Activated effector memory CD4-positive, alpha-beta T cell treated with Interleukin-2 at 50 U/mL for 16 hours (primary cell): ENCODE measurements at regions not wholly inside any gene's neighbourhood (a gene's known extent, or its start where the extent isn't known, plus 50 kb on each side); places are given as distances from the start of the nearest gene placed in this dataset.

Experiments used
- DNase-seq: peaks from one replicate; pipeline ENCODE4 v3.0.0-alpha.2; 2020

DNA sequence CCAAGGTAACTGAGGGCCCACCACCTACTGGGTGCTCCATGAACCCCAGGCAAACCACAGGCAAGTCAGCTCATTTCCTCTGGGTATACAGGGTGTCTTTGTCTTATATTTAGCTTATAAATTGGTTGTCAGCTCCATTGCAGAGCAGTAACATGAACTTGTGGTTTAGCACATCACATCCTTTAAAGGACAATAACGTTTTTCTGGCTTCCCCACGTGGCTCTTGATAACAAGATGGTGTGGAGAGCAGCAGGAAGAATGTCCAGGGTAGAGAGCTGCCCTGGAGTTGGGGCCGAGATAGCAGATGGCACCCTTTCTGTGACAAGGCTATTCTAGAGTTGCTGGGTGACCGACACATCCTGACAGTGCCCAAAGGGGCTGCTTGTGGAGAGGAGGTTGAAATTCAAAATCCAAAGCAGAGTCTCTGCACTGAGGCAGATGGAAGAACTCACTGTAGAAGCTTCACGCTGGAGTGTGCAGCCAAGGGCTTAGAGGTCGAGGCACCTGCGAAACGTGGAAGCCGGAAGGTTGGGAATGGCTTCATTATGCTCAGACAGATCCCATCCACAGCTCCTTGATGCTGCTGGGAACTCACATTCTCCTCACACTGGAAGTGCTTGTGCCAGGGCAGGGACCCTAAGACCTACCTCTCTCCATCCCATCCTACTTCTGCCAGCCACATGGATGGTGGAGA, 133.0 kb upstream of the FRY start:
- no peak for DNase-seq

GRCh38 chr13:31901985-31902384, 129.6 kb upstream of the FRY start:
- DNase-seq: no peak

DNA sequence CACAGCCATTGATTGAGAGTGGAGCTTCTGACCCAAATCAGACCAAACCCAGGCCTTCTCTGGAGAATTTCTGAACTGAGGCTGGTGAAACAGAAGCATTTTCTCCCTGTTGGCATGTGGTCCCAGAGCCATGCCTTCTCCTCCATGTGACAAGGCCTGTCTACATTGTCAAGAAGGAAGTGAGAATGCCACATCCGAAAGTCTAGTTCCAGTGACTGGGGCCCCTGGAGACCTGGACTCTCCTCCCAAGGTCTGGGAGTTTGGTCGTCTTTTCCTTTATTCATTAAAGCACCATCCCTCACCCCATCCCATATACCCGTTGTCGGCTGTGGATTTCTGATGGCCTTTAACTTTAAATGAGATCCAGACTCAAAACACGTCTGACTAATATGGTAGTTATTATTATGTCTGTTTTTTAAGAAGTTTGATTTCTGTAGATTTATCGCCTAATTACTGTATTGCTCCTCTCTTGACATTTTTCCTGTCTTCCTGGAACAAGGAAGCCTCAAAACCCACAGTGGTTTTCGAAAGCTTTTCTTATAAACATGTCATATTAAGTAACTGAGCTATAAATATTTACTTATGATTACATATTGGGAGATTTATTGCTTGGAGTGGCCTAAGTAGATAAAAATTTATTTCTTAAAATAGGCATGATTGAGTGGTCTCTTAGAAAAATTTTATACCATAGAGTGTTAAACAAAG, 128.3 kb upstream of the FRY start:
- no peak for DNase-seq

DNA sequence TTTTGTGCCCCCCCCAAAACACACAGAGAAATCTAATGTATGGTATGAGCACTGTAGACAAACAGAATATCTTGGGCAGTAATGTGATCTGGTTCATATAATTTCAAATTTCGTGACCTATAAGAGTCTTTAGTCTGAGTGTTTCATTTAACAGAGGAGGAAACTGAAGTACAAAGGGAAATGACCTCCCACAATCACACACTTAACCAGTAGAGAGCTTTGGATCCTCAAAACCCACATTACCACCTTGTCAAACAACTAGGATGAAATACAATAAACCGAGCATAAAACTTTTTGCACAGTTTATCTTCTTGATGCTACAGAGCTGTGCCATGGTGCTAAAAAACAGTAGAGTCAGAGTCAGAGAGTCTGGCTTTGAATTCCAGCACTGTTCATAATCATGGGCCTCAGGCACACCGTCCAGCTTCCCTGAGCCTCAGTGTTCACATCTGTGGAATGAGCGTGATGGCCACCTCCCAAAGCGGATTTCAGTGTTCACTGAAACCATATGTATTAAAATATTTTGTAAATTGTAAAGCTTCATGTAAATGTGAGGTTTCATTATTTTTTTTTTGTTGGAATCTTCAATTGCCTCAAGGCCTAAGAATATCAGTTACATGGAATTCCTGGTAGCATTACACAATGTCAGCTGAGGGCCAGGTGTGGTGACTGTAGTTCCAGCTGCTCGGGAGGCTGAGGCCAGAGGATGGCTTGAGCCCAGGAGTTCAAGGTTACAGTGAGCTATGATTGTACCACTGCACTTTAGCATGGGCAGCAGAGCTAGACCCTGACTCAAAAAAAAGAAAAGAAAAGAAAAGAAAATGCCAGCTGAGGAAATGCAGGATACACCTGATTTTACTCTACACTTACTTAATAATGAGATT, 126.4 kb upstream of the FRY start:
- DNase-seq: no peak

- DNase-seq: no peak
Measured at GRCh38 chr13:31905961-31906360, 125.6 kb upstream of the FRY start.

- DNase-seq: no peak
Measured at GRCh38 chr13:31908696-31909411, 122.7 kb upstream of the FRY start.

DNA sequence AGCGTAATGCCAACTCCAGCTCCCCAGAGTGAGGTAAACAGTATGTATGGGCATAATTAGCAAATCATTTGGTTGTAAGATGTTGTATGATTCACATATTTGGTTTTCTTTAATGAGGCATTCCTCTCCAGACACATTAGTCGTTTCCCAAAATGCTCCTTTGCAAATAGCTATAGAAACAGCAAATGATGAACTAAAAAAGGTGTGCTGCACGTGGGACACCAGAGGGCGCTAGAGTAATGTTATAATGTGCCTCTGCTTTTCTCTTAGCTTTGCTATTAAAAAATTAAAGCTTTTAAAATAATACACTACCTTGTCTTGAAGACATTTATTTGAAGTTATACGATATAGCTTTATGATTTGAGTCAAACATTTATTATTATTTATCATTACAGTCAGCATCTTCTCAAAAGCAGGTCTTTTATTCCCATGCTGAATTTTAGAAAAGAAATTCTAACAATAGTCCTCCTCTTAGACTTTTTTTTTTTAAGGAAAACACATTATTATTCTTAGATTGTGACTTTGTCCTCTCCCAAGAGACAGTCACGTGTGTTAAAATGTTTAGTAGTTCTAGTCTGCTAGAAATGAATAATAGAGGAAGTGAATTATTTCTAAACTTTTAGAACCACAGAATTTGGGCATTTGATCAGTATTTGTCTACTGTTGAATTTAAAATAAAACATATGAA, 121.6 kb upstream of the FRY start:
- peak; percentile 16 for DNase-seq

GRCh38 chr13:31910633-31911032, 120.9 kb upstream of the FRY start:
- no peak for DNase-seq

DNA sequence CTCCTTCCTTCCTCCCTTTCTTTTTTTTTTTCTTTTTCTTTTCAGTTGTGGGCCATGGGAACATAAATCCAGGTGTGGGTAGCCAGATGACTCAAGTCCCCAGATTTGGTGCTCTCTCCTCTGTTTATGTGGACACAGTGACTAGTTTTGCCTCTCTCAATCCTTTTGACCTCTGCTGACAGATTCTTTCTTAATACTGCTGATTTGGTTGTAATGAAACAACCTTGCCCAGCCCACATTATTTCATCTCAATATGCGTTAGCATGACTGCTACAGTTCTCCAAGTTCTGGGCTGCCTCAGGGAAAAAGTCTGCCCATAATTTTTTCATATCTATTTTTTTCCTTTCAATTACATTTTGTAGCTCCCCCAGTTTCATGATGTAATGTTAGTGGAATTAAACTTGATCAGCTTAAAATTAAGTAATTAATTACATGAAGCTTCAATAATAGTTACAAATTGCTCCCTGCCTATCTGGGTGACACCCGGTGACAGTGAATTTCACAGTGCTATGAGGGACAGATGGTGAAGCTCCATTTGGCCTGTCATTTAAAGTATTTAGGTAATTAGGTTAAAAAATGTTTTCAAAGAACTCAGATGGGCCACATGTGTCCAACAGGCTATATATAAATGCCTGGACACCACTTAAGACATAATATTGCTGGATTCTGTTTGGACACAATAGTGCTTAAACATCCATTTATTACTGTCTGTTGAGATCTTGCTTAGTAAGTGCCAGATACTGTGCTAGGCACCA, 118.8 kb upstream of the FRY start:
- no peak for DNase-seq

GRCh38 chr13:31913459-31913858, 118.1 kb upstream of the FRY start:
- no peak for DNase-seq

DNA sequence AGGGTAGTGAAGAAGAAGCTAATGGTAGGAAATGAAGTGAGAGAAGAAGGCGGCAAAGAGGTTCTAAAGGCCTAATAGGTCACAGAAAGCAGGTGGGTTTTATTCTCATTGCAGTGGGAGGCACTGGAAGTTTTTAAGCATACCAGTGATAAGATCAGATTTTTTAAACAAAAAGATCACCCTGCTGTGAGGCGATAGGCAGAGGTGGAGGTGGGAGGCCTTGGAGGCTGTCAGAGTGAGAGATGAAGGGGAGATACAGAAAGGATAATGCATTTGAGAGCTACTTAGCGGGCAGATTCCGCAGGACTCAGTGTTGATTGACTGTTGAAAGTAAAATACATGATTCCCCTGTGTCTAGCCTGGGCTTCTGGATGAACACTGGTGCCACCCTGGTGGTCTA, 116.7 kb upstream of the FRY start:
- DNase-seq: no peak

- DNase-seq: no peak
Measured at GRCh38 chr13:31918707-31919106, 112.9 kb upstream of the FRY start.

- DNase-seq: no peak
Measured at GRCh38 chr13:31919241-31919640, 112.3 kb upstream of the FRY start.

DNA sequence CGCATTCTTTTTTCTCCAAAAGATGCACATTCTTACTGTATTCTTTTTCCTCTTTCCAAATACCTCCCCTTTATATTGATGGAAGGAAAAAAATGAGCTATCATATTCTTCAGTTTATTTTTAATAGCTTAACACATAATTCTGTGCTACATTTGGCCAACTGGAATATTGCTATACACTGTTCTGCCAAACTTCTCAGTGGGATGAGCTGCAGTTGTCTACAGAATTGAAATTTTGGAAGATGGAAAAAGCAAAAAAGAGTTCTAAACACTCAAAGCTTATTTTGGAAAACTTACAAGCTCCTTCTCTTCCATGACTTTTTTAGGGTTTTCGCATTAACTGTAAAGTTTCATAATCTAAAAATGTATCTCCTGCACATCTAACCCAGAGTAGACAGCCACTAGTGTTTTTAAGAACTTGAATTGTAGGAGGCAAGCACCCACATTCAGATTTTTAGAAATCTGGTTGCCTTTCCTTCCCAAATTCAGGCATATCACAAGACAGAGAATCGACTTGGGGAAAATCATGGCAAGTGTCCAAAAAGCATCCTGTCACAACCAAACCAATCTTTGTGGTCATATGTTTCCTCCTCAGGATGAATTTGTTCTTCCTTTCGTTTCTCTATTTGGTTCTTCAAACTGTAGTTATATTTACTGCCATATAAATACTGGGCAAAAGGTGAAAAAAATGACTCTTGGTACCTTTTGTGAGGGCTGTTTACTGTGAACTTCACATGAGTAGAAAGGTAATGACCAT, 111.4 kb upstream of the FRY start:
- no peak for DNase-seq

DNA sequence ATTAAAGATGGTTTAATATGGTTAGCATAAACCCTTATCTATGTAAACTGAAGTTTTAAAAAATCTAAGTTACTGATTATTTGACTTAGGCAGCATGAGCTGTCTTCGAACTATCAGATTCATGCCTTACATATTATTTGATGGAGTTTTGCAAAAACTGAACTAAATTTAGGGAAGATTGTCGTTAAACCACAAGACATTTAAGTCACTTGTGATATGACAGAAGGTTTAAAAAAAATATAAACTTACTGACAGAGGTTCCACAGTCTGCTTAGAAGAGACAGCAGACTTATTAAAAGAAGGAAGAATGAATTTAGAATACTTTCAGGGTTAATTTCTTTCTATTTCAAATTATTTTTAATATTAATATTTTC, 110.9 kb upstream of the FRY start:
- DNase-seq: no peak

- no peak for DNase-seq
Measured at GRCh38 chr13:31922724-31923123, 108.8 kb upstream of the FRY start.

DNA sequence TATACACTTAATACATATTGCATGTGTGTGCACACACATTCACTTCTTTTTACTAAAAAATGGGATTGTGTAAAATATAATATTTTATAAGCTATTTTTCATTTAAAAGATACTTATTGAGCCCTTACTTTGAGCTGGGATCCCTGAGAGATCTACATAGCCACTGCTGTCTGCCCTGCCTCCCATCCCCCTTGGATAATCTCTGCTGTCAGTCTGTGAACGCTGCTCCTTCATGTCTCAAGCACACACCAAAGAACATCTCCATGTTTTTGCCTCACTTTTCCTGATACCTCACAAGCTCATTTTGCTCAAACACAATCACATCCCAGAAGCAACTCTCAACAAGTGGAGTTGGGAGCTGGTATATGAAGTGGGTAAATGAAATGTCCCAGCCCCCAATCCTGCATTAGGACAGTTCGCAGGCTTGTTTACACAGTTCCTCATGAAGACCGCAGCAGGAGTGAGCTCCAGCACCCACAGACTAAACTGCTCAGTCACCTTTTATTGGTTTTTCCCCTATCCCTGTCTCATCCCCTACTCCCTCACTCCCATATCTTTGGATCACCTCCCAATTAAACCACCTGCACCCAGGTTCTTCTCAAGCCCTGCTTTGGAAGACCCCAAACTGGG, 108.3 kb upstream of the FRY start:
- no peak for DNase-seq

DNA sequence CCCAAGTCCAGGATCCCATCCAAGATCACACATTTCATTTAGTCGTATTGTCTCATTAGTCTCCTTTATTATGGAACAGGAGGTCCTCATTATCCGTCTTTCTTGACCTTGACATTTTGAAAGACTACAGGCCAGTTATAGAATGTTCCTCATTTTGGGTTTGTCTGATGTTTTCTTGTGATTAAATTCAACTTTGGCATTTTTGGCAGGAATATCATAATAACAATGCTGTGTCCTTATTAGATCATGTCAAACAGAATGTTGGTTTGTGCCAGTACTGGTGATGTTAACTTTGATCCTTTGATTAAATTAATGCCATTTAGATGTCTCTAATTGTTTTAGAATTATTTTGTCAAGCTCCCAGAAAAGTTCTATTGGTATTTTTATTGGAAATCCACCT, 106.5 kb upstream of the FRY start:
- DNase-seq: no peak

DNA sequence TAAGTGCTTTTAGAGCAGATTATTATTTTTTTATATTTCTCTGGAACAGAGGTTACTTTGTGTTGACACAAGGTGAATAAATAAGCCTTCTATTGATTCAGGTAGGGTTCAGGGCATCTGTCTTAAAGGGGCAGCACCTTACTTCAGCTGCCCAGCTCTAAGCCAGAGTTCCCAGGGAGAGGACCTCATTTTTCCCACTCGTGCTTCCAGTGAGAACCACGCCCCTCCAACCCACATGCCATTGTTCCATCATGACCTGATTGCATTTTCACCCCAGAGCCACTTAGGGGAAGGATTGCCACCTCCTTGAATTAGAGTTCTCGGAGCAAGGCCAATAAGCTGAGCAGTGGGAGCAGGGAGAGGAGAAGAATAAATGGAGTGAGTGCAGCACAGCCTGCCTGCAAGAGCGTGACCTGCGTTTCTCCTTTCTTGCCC, 104.3 kb upstream of the FRY start:
- DNase-seq: no peak

- no peak for DNase-seq
Measured at GRCh38 chr13:31929031-31929770, 102.4 kb upstream of the FRY start.
